Common myeloid progenitor, CD34-positive (primary cell): ENCODE measurements at regions not wholly inside any gene's neighbourhood (a gene's known extent, or its start where the extent isn't known, plus 50 kb on each side); places are given as distances from the start of the nearest gene placed in this dataset.
"Not testable (repeated sequence)": the region's sequence is repeated elsewhere in the genome, so short reads cannot be mapped to it uniquely, and the experiment has no call there.

Experiments
- CTCF ChIA-PET: fragments of 350-600 bp; sonication (Branson Sonifier 250); formaldehyde crosslinking; loops from one replicate; lab custom pipeline; 2021; ENCODE audit warnings: antibody characterized with exemption; lab: Charles Lee
- POLR2A ChIA-PET: fragments of 350-600 bp; sonication (Branson Sonifier 250); formaldehyde crosslinking; loops from one replicate; lab custom pipeline; 2021; ENCODE audit warnings: antibody characterized with exemption; lab: Charles Lee
- DNase-seq, 3 donors: peaks; one replicate each; pipeline versions ENCODE4 v3.0.0 to v3.0.0-alpha.2; 2013
- H3K27ac ChIP-seq, 2 experiments: 1 replicate in 1 of 2; 2 replicates in 1 of 2; pipeline ENCODE4 v1.7.0; 2013; ENCODE audit warnings: inconsistent platforms in 2 of 2, low read length in 2 of 2, mild to moderate bottlenecking in 2 of 2, low read depth in 1 of 2, moderate library complexity in 1 of 2; ENCODE audit not compliant: severe bottlenecking in 2 of 2, insufficient read depth in 1 of 2, poor library complexity in 1 of 2
- H3K27me3 ChIP-seq, 5 experiments: replicated peaks in 2 of 5; 1 replicate in 3 of 5; 2 replicates in 2 of 5; pipeline versions ENCODE4 v1.6.1 to v1.7.0; 2013; ENCODE audit warnings: low read length in 4 of 5, mild to moderate bottlenecking in 2 of 5, moderate library complexity in 2 of 5, inconsistent platforms in 1 of 5; ENCODE audit not compliant: insufficient read depth in 5 of 5, control insufficient read depth in 4 of 5
- H3K36me3 ChIP-seq, 4 experiments: 1 replicate in 2 of 4; 2 replicates in 2 of 4; pipeline versions ENCODE4 v1.6.1 to v1.7.0; 2013; ENCODE audit warnings: low read length in 3 of 4, control low read depth in 1 of 4, mild to moderate bottlenecking in 1 of 4; ENCODE audit not compliant: control insufficient read depth in 4 of 4, insufficient read depth in 4 of 4
- H3K4me1 ChIP-seq, 4 experiments: 1 replicate in 3 of 4; 2 replicates in 1 of 4; pipeline versions ENCODE4 v1.6.1 to v1.7.1; 2013; ENCODE audit warnings: low read length in 3 of 4, mild to moderate bottlenecking in 3 of 4, control low read depth in 1 of 4, inconsistent platforms in 1 of 4, moderate library complexity in 1 of 4; ENCODE audit not compliant: control insufficient read depth in 4 of 4, insufficient read depth in 4 of 4; ENCODE audit errors: control extremely low read depth in 1 of 4
- H3K4me3 ChIP-seq, 7 experiments: 1 replicate in 4 of 7; 2 replicates in 3 of 7; pipeline versions ENCODE4 v1.5.1 to v1.7.0; 2013; ENCODE audit warnings: mild to moderate bottlenecking in 7 of 7, low read length in 6 of 7, moderate library complexity in 6 of 7, inconsistent platforms in 2 of 7, low read depth in 2 of 7, control low read depth in 1 of 7; ENCODE audit not compliant: insufficient read depth in 4 of 7, control insufficient read depth in 1 of 7; ENCODE audit errors: extremely low read depth in 1 of 7
- H3K9me3 ChIP-seq, 5 experiments: 1 replicate in 4 of 5; 2 replicates in 1 of 5; pipeline versions ENCODE4 v1.6.1 to v1.7.1; 2013; ENCODE audit warnings: low read length in 4 of 5, mild to moderate bottlenecking in 2 of 5, inconsistent platforms in 1 of 5, low read depth in 1 of 5, moderate library complexity in 1 of 5; ENCODE audit not compliant: control insufficient read depth in 4 of 5, insufficient read depth in 2 of 5; ENCODE audit errors: control extremely low read depth in 1 of 5
- WGBS: methylation state at CpG from one replicate; pipeline ENCODE4 v1.1.5; 2013; ENCODE audit not compliant: insufficient coverage; 5-methylcytosine and 5-hydroxymethylcytosine counted together

DNA sequence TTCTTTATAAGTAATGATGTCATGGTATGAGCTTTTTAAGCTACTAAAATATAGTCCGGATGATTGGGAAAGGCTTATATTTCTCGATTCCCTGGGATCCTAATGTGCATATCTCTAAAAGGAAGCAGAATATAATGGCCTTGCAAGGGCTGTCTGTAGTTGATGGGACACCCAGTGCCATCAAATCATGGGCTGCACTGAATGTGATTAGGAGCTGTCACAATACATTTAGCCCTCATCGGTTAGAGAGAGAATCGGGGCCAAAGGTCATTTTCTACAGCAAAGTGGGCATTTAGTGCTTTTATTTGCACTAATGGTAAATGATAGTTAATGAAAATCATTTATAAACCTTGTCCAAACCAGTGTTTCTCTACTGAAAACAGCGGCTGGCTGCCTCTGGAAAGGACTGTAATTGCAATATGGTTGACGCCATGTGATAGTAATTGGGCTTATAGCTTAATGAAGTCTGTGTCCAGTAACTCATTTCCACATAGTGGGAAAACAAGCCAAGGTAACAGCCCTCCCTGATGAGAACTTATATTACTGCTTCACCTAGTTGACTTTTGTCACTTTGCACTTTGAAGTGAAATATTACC, 265.0 kb upstream of the AZI2 start:
- POLR2A ChIA-PET = no interaction called here
- no peak for DNase-seq
- H3K27me3 ChIP-seq = no peaks in the 10 kb centered on the region
- H3K4me1 ChIP-seq = no peaks in the 10 kb centered on the region
- H3K27ac ChIP-seq = no peak overlapping the region
- H3K36me3 ChIP-seq = no peaks in the 10 kb centered on the region
- no peak overlapping the region for H3K4me3 ChIP-seq
- CTCF ChIA-PET = no interaction called here
- 100% methylated on average over 5 of the region's 6 CpGs for WGBS
- no peaks in the 10 kb centered on the region for H3K9me3 ChIP-seq

DNA sequence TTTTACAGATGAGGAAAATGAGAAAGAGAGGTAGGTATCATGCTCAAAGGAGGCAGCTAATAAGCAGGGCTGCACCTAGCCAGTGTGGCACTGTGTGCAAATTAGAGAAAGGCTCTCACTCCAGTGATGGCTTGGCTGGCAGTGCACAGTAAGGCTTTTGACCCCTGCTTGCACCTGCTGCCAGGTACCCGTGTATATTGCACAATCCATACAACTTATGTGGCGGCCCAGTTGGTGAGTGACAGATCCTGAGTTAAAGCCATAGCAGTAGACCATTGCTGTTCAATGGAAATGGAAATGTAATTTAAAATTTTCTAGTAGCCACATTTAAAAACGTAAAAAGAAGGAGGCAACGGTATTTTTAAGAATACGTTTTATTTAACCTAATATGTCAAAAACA, 266.4 kb upstream of the AZI2 start:
- Histone ChIP-seq H3K4me3 (no peak overlapping the region), H3K27me3 (no peaks in the 10 kb centered on the region), H3K36me3 (no peaks in the 10 kb centered on the region), H3K4me1 (no peaks in the 10 kb centered on the region), H3K9me3 (no peaks in the 10 kb centered on the region), H3K27ac (no peak overlapping the region)
- ChIA-PET POLR2A (no interaction called here), CTCF (no interaction called here)
- WGBS = no CpG with 5 or more reads among the region's 5 CpGs
- no peak for DNase-seq

DNA sequence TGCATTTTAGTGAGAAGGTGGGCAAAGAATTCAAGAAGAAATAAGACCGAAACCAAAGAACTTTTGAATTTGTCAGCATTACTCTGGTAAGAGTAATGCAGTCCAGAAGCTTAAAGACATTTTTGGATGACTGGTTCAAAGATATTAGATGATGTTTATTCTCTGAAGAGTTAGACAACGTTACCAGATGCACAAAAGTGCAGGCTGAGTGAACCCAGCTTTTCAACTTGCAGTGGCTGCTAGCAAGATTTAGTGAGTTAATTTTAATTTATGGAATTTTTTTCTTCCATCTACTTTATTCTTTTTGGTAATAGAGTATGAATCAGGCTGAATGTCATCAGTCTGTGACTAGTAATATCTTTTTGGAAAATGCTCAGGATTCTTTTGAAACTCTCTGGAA, 267.3 kb upstream of the AZI2 start:
- Histone ChIP-seq H3K4me3 (no peak overlapping the region), H3K9me3 (no peaks in the 10 kb centered on the region), H3K27me3 (no peaks in the 10 kb centered on the region), H3K27ac (no peak overlapping the region), H3K4me1 (no peaks in the 10 kb centered on the region), H3K36me3 (no peaks in the 10 kb centered on the region)
- POLR2A ChIA-PET = no interaction called here
- WGBS = no CpG with 5 or more reads among the region's 2 CpGs
- CTCF ChIA-PET = no interaction called here
- DNase-seq = no peak

DNA sequence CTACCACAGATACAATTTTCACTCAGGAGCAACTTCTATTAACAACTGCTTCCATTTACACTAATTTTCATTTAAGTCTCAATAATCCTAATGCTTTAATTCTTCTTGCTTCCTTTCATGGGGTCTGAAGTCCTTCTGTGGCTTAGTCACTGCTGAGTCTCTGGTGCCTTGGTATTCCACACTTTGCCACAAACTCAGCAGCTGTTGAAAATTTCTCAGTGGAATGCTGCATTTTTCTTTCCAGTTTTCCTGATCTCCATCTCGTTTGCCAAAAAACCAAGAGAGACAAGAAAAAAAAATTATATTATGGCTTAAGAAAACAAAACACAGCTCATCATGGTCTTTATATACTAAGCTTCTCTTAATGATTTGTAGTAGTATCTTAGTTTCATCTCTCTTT, 269.2 kb upstream of the AZI2 start:
- POLR2A ChIA-PET = no interaction called here
- H3K9me3 ChIP-seq = no peaks in the 10 kb centered on the region
- no peak overlapping the region for H3K27ac ChIP-seq
- no peaks in the 10 kb centered on the region for H3K36me3 ChIP-seq
- no peaks in the 10 kb centered on the region for H3K4me1 ChIP-seq
- H3K27me3 ChIP-seq = no peaks in the 10 kb centered on the region
- no CpG with 5 or more reads among the region's 1 CpG for WGBS
- CTCF ChIA-PET = no interaction called here
- H3K4me3 ChIP-seq = no peak overlapping the region
- DNase-seq = no peak

DNA sequence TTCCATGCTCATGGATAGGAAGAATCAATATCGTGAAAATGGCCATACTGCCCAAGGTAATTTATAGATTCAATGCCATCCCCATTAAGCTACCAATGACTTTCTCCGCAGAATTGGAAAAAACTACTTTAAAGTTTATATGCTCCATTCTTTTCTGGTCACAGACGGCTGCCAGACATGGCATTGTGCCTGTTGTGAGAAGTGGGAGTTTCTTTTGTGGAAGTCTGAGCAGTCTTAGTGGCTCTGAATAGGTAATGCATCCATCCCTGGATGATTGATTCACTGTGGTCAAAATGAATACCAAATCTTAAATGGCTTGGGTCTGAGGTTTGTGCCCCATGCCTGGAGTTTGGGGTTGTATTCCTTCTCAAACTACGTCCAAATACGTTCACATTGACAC, 274.5 kb upstream of the AZI2 start:
- WGBS = no CpG with 5 or more reads among the region's 5 CpGs
- CTCF ChIA-PET = no interaction called here
- Histone ChIP-seq H3K4me1 (no peaks in the 10 kb centered on the region), H3K4me3 (no peak overlapping the region), H3K9me3 (peaks cover 0 to 1% (median 0%) of the 10 kb centered on the region in 5 experiments), H3K27ac (no peak overlapping the region), H3K36me3 (no peaks in the 10 kb centered on the region), H3K27me3 (no peaks in the 10 kb centered on the region)
- DNase-seq = no peak
- POLR2A ChIA-PET = no interaction called here

DNA sequence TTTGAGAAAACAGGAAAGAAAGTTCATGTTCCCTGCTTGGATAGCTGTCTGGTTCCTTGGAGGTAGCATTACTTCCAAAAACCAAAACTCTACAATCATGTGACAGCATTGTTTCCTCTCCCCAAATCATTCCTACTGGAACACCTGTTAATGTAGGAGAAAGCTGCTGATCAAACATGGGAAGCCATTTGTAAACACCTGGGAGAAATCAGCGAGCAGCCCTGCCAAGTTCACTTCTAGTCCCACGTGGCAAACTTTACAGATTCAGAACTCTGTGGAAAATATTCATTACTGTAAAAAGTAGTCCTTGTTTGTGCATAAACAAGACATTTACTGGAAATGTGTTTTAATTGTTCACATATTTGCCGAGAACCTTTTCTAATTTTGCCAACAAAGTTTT, 275.5 kb upstream of the AZI2 start:
- no peak overlapping the region for H3K27ac ChIP-seq
- no peaks in the 10 kb centered on the region for H3K4me1 ChIP-seq
- no peaks in the 10 kb centered on the region for H3K36me3 ChIP-seq
- POLR2A ChIA-PET = no interaction called here
- no peak for DNase-seq
- H3K9me3 ChIP-seq = peaks cover 0 to 1% (median 0%) of the 10 kb centered on the region in 5 experiments
- 79% methylated on average over 2 of the region's 3 CpGs for WGBS
- no peak overlapping the region for H3K4me3 ChIP-seq
- CTCF ChIA-PET = no interaction called here
- no peaks in the 10 kb centered on the region for H3K27me3 ChIP-seq

DNA sequence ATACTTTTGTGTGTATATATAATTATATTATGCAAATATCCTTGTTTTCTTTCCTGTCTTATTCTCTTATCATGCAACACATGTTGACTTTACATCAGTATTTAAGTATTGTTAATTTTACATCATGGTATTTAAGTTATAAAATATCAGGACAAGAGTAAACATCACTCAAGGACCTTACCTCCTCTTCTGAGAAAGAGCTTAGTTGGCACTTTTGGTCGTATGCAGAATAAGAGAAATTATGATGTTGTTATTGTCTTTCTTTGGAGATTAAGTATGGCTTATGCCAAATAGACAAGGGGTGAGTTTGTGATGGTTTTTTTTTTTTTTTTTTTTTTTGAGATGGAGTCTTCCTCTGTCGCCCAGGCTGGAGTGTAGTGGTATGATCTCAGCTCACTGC, 279.2 kb upstream of the AZI2 start:
- DNase-seq, H3K9me3 ChIP-seq, H3K4me1 ChIP-seq, POLR2A ChIA-PET, H3K4me3 ChIP-seq, CTCF ChIA-PET, H3K36me3 ChIP-seq, H3K27ac ChIP-seq, H3K27me3 ChIP-seq: not testable (repeated sequence)
- no CpG with 5 or more reads among the region's 2 CpGs for WGBS
